GM12875 (cell line): ENCODE measurements at regions not wholly inside any gene's neighbourhood (a gene's known extent, or its start where the extent isn't known, plus 50 kb on each side); places are given as distances from the start of the nearest gene placed in this dataset.

Experiments used
- H3K4me3 ChIP-seq: one replicate; pipeline ENCODE4 v1.5.1; 2011; ENCODE audit warnings: low read depth, low read length, control low read depth
- TF ChIP-seq, protein P1 (sequence below): IDR thresholded peaks from 2 replicates; pipeline ENCODE4 v1.5.1; 2011; ENCODE audit warnings: low read depth, mild to moderate bottlenecking, control low read depth, inconsistent platforms, low read length, moderate library complexity, borderline replicate concordance; ENCODE audit not compliant: insufficient read depth

DNA sequence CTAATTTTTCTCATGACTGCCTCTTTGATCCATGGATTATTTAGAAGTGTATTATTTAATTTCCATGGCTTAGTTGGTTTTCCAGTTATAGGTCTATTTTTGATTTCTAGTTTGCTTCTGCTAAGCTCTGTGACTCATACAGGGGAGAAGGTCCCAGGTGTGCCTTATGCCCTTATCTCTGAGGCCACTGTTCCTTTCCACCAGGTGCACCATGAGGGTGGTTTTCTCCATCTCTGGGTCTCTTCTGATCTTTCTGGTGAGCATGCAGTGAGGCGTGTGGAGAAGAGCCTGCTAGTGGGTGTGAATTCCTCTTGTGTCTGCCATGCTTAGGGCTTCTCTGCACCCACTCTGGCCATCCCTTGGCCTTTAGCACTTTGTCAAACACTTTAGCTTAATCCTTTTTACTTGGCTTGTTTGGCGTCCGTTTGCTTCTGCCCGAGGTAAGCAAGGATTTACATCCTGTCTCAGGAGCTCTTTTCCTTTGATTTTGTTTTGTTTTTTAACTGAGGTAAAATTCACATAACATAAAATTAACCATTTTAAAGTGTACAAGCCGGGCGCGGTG is 129.8 kb upstream of the ARL4C start:
- TF ChIP-seq, protein P1, sequence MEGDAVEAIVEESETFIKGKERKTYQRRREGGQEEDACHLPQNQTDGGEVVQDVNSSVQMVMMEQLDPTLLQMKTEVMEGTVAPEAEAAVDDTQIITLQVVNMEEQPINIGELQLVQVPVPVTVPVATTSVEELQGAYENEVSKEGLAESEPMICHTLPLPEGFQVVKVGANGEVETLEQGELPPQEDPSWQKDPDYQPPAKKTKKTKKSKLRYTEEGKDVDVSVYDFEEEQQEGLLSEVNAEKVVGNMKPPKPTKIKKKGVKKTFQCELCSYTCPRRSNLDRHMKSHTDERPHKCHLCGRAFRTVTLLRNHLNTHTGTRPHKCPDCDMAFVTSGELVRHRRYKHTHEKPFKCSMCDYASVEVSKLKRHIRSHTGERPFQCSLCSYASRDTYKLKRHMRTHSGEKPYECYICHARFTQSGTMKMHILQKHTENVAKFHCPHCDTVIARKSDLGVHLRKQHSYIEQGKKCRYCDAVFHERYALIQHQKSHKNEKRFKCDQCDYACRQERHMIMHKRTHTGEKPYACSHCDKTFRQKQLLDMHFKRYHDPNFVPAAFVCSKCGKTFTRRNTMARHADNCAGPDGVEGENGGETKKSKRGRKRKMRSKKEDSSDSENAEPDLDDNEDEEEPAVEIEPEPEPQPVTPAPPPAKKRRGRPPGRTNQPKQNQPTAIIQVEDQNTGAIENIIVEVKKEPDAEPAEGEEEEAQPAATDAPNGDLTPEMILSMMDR, result no peak
- H3K4me3 ChIP-seq, result no peak overlapping the region

DNA sequence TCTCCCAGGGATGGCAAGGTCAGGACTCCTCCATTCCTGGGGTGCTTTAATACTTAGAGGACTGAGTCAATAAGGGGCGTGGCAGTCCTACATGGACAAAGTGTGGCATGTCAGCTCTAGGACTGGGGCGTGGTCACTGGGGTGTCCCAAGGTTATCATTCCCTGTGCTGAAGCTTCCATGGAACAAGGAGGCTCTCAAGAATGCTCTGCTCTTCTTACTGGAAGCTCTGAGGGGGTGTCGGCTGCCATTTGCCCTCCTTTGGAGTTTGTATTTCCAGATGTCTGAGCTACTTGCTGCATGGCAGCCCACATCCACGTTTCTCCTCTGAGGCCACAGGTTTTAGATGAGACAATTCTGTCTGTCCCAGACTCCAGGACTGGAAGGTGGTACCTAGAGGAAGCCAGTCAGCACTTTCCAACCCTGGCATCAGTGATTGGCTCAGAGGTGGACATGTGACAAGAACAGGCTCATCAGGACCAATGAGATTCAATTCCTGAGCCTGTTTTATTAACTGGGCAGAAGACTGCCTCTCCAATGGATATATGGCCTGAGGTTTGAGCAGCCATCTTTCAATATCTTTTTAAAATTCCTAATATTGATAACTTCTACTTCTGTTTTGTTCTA is 128.9 kb upstream of the ARL4C start:
- TF ChIP-seq, protein P1, result no peak

DNA sequence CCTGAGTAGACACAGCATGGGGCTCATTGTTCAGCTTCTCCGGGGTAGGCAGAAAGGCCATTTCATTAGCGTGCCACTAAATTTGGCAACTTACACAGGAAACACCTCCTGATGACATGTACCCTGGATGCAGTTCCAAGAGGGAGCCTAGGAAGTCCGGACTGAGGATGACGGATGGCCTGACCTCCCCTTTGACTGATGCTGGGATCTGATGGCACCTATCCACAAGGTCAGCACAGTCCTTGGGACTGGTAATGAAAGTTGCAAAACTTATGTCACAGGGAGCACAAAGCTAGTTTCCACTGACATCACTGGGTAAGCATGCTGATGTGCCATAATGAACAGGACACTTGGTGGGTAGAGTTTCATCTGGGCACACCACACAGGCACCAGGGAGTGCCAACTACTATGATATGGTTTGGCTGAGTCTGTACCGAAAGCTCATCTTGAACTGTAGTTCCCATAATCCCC is 126.7 kb upstream of the ARL4C start:
- TF ChIP-seq, protein P1, result no peak
- no peak overlapping the region for H3K4me3 ChIP-seq

More for the DNA sequence above, 128.9 kb upstream of the ARL4C start:
- H3K4me3 ChIP-seq, result no peak overlapping the region

DNA sequence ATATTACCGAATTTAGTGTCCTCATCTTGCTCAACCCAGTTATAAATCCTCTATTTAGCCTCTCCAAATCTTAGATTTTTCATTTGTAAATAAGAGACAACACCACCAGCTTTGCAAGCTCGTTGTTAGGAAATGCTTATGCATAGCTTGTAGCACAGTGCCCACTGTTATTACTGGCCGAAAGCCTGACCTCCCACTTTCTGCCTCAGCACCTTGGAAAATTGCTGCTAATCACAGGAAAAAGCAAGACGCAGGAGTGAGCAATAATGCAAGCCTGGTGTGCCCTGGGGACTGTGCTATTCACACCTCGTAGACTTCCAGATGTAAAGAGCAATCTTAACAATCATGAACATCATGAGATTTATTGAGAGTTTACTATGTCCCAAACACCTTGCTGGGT is 124.2 kb upstream of the ARL4C start:
- H3K4me3 ChIP-seq, result no peak overlapping the region
- TF ChIP-seq, protein P1, result no peak

DNA sequence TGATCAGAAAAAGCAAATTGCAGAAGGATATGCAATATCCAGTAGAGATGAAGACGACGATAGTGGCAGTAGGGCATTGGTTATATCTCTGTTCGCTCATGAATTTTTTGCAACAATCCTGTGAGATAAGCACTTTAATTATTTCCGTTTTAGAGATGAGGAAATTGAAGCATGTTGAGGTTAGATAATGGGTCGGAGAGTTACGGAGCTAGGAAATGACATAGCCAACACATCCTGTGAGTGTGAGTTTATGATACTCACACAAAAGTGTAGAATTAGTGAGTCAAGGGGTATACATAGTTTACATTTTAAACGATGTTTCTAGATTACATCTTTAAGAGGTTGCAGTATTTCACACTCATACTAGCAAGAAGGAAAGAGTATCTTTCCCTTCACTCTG is 123.1 kb upstream of the ARL4C start:
- H3K4me3 ChIP-seq, result no peak overlapping the region
- TF ChIP-seq, protein P1, result no peak

DNA sequence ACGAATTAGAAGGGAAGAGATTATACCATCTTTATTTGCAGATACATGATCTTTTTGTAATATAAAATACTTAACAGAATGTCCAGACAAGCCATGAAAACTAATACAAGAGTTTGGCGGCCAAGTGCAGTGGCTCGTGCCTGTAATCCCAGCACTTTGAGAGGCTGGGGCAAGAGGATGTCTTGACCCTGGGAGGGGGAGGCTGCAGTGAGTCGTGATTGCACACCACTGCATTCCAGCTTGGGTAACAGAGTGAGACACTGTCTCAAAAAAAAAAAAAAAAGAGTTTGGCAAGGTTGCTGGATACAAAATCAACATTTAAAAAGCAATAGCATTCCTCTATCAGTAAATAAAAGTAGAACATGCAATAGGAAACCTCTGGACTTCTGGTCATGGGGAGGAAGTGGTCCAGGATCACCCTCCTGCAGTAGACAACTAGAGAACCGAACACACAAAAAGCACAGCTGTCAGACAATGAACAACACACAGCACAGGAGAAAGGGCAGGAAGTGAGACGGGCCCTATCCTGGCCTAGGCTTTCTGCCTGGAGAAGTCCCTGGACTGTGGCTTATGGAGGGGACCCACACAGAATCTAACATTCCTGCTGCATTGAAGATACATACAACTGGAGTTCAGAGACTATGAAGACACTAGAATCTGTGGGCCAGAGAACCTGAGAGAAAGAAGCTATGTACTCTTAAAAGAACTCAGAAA is 118.9 kb upstream of the ARL4C start:
- TF ChIP-seq, protein P1, result no peak

DNA sequence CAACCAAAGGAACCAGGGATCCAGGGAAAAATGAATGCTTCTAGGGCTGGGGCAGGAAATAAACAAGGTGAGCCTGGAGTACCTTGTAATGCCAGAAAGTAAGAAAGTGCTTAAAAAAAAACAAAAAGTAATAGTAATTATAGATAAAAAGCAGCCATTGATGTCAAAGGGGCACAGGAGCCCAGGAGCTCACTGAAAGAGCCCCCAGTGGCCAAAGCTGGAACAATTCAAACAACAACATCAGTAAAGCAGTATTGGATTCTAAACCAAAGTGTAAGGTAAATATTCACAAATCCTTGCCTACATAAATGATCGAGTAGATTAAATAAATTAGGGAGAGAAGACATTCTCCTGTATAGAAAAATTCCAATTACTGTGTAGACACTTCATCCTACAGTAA is 114.3 kb upstream of the ARL4C start:
- H3K4me3 ChIP-seq, result no peak overlapping the region
- TF ChIP-seq, protein P1, result peak; percentile 55; the same call in 1 of the 2 replicates

More for the DNA sequence above, 118.9 kb upstream of the ARL4C start:
- no peak overlapping the region for H3K4me3 ChIP-seq
